Trophoblast cell (in vitro differentiated cells and primary cell): ENCODE measurements at regions not wholly inside any gene's neighbourhood (a gene's known extent, or its start where the extent isn't known, plus 50 kb on each side); places are given as distances from the start of the nearest gene placed in this dataset.
A peak's percentile ranks its signal among the peaks of the same experiment; 100 is the strongest.

Source experiments
- DNase-seq, 2 donors: peaks; one replicate each; pipeline ENCODE4 v3.0.0-alpha.2; 2016
- H2AFZ ChIP-seq: 2 replicates; pipeline ENCODE4 v1.6.1; 2013; ENCODE audit warnings: low read length, moderate library complexity, mild to moderate bottlenecking; ENCODE audit not compliant: insufficient read depth, poor library complexity
- H2AK5ac ChIP-seq: 2 replicates; pipeline ENCODE4 v1.6.1; 2013; ENCODE audit warnings: mild to moderate bottlenecking, low read length
- H2BK120ac ChIP-seq: 2 replicates; pipeline ENCODE4 v1.6.1; 2013; ENCODE audit warnings: low read length, mild to moderate bottlenecking, moderate library complexity; ENCODE audit not compliant: insufficient read depth, poor library complexity
- H2BK12ac ChIP-seq: 2 replicates; pipeline ENCODE4 v1.6.1; 2013; ENCODE audit warnings: mild to moderate bottlenecking, low read length, moderate library complexity
- H2BK5ac ChIP-seq: 2 replicates; pipeline ENCODE4 v1.6.1; 2013; ENCODE audit warnings: low read length, low read depth, moderate library complexity, mild to moderate bottlenecking; ENCODE audit not compliant: poor library complexity
- H3K14ac ChIP-seq: 2 replicates; pipeline ENCODE4 v1.6.1; 2013; ENCODE audit warnings: mild to moderate bottlenecking, low read length
- H3K18ac ChIP-seq: 2 replicates; pipeline ENCODE4 v1.6.1; 2013; ENCODE audit warnings: mild to moderate bottlenecking, low read length
- H3K23ac ChIP-seq: 2 replicates; pipeline ENCODE4 v1.6.1; 2013; ENCODE audit warnings: low read length
- H3K27ac ChIP-seq: 2 replicates; pipeline ENCODE4 v1.5.1; 2013; ENCODE audit warnings: low read depth, mild to moderate bottlenecking, inconsistent platforms, low read length, moderate library complexity
- H3K27me3 ChIP-seq: 2 replicates; pipeline ENCODE4 v1.6.1; 2013; ENCODE audit warnings: inconsistent platforms, mild to moderate bottlenecking, low read length, moderate library complexity; ENCODE audit not compliant: insufficient read depth
- H3K36me3 ChIP-seq, 2 experiments: 1 replicate in 1 of 2; 2 replicates in 1 of 2; pipeline ENCODE4 v1.6.1; 2013; ENCODE audit warnings: low read length in 2 of 2, mild to moderate bottlenecking in 2 of 2, moderate library complexity in 1 of 2; ENCODE audit not compliant: insufficient read depth in 2 of 2, control insufficient read depth in 1 of 2
- H3K4ac ChIP-seq: 2 replicates; pipeline ENCODE4 v1.6.1; 2013; ENCODE audit warnings: low read depth, mild to moderate bottlenecking, low read length, moderate library complexity
- H3K4me1 ChIP-seq, 2 experiments: 1 replicate in 1 of 2; 2 replicates in 1 of 2; pipeline ENCODE4 v1.6.1; 2013; ENCODE audit warnings: low read length in 2 of 2, mild to moderate bottlenecking in 2 of 2, moderate library complexity in 1 of 2; ENCODE audit not compliant: insufficient read depth in 2 of 2, control insufficient read depth in 1 of 2
- H3K4me2 ChIP-seq: 2 replicates; pipeline ENCODE4 v1.6.1; 2013; ENCODE audit warnings: inconsistent platforms, mild to moderate bottlenecking, low read length, moderate library complexity
- H3K4me3 ChIP-seq: 2 replicates; pipeline ENCODE4 v1.5.1; 2013; ENCODE audit warnings: mild to moderate bottlenecking, low read depth, low read length, inconsistent platforms
- H3K79me1 ChIP-seq: one replicate; pipeline ENCODE4 v1.6.1; 2013; ENCODE audit warnings: low read length
- H3K79me2 ChIP-seq: 2 replicates; pipeline ENCODE4 v1.6.1; 2013; ENCODE audit warnings: low read length, mild to moderate bottlenecking; ENCODE audit not compliant: control insufficient read depth, insufficient read depth, poor library complexity
- H3K9ac ChIP-seq: 2 replicates; pipeline ENCODE4 v1.6.1; 2013; ENCODE audit warnings: mild to moderate bottlenecking, low read length
- H3K9me3 ChIP-seq: 2 replicates; pipeline ENCODE4 v1.6.1; 2013; ENCODE audit warnings: low read depth, mild to moderate bottlenecking, control low read depth, inconsistent platforms, low read length; ENCODE audit not compliant: insufficient read depth
- H4K12ac ChIP-seq: 2 replicates; pipeline ENCODE4 v1.6.1; 2013; ENCODE audit warnings: low read depth, mild to moderate bottlenecking, low read length, moderate library complexity
- H4K8ac ChIP-seq: 2 replicates; pipeline ENCODE4 v1.6.1; 2013; ENCODE audit warnings: low read depth, mild to moderate bottlenecking, low read length, moderate library complexity
- H4K91ac ChIP-seq: one replicate; pipeline ENCODE4 v1.6.1; 2013; ENCODE audit warnings: low read depth, mild to moderate bottlenecking, low read length, moderate library complexity
- WGBS: extraction: QIAGEN DNeasy Blood & Tissue Kit; methylation state at CpG from one replicate; pipeline ENCODE4 v1.1.7; 2013; ENCODE audit warnings: missing lambda C conversion rate; ENCODE audit not compliant: insufficient read length, insufficient coverage; ENCODE audit errors: extremely low coverage; 5-methylcytosine and 5-hydroxymethylcytosine counted together

DNA sequence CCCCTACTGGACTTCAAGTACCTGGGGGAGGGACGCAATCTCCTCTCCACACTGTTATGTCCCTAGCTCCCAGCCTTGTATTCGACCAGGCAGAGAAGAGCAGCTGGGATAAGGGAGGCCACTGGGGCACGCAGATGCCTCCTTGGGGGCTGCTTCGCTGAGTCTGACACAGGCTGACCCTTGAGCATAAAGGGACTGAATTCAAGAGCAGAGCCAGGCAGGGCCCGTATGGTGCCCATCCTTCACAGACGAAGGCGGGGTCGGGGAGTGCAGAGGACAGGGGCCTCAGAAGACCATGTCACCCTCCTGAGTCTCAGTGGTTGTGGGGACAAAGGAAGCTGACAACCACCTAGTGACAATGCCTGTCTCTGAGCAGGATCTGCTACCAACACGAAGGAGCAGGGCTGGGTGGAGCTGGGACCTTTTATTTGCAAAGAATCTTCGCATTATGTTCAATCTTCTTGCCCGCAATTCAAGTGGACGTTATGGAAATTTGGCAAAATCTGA, 124.6 kb downstream of the TUBA3C start:
- Histone ChIP-seq H3K79me2 (no peaks in the 10 kb centered on the region), H2BK120ac (no peak overlapping the region)

DNA sequence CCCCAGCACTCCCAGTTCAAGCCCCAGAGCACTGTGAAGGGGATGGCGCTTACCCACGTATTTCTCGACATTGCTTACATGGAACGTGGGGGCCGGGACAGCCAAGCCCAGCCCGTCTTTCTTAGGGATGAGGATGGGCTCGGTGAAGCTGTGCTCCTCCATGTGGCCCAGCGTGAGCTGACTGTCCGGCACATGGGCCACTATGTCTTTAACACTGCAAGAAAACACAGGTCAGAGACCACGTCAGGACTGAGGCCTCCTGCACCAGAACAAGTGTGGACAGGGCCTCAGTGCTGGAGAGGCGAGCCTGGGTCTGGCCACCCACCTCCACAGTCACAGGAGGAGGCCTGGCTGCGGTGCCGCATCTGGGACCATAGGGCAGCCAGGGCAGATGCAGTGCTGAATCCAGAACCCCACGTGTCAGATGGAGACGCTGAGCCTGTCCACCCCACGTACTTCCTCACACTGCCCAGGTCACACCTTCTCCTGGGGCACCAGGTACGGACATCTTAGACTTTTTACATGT, 125.2 kb downstream of the TUBA3C start:
- no peak overlapping the region for H3K4me2 ChIP-seq
- H4K12ac ChIP-seq = no peak overlapping the region
- WGBS = no CpG with 5 or more reads among the region's 17 CpGs
- H3K27ac ChIP-seq = no peak overlapping the region
- no peak overlapping the region for H2BK12ac ChIP-seq
- no peak overlapping the region for H2BK120ac ChIP-seq
- H3K4ac ChIP-seq = no peak overlapping the region
- H3K9me3 ChIP-seq = peaks cover 89% of the 10 kb centered on the region
- no peak overlapping the region for H3K14ac ChIP-seq
- no peak overlapping the region for H2BK5ac ChIP-seq
- no peak overlapping the region for H3K9ac ChIP-seq
- no peaks in the 10 kb centered on the region for H3K27me3 ChIP-seq
- no peak for DNase-seq
- H3K36me3 ChIP-seq = peaks cover 0 to 2% of the 10 kb centered on the region in 2 experiments
- no peak overlapping the region for H4K8ac ChIP-seq
- no peak overlapping the region for H3K4me3 ChIP-seq
- H2AFZ ChIP-seq = no peak overlapping the region
- H3K18ac ChIP-seq = no peak overlapping the region
- H3K4me1 ChIP-seq = no peaks in the 10 kb centered on the region
- H3K79me2 ChIP-seq = no peaks in the 10 kb centered on the region
- no peak overlapping the region for H2AK5ac ChIP-seq
- no peak overlapping the region for H4K91ac ChIP-seq
- no peaks in the 10 kb centered on the region for H3K79me1 ChIP-seq
- H3K23ac ChIP-seq = no peak overlapping the region

More for the DNA sequence above, 124.6 kb downstream of the TUBA3C start:
- Histone ChIP-seq H3K4ac (no peak overlapping the region), H4K91ac (no peak overlapping the region), H4K12ac (no peak overlapping the region), H2BK5ac (no peak overlapping the region), H2BK12ac (no peak overlapping the region), H3K14ac (no peak overlapping the region), H3K4me1 (no peaks in the 10 kb centered on the region), H2AFZ (no peak overlapping the region), H3K27me3 (no peaks in the 10 kb centered on the region), H4K8ac (no peak overlapping the region), H2AK5ac (no peak overlapping the region), H3K36me3 (peaks cover 0 to under 1% of the 10 kb centered on the region in 2 experiments), H3K4me2 (no peak overlapping the region), H3K4me3 (no peak overlapping the region), H3K9ac (no peak overlapping the region), H3K9me3 (peaks cover 89% of the 10 kb centered on the region), H3K79me1 (no peaks in the 10 kb centered on the region), H3K27ac (no peak overlapping the region), H3K23ac (no peak overlapping the region), H3K18ac (no peak overlapping the region)
- DNase-seq = no peak
- WGBS = no CpG with 5 or more reads among the region's 12 CpGs

DNA sequence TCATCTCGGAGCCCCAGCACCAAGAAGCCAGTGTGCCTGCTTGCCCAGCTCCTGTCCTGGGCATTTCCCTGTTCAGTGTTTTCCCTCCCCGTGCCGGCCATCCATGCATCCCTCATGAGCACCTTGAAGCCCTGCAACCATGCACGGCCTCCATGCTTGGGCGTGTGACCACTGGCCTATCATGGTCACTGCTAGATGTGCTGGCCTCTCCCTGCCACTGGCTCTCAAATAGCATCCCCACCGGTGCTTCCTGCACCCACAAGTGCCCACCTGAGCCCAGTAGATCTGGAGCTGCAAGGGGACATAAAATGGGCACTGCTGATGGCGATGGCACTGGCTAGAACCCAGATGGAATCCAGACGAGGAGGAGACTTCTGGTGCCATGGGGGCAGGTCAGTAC, 126.0 kb downstream of the TUBA3C start:
- H3K23ac ChIP-seq = no peak overlapping the region
- DNase-seq = no peak
- no peaks in the 10 kb centered on the region for H3K79me1 ChIP-seq
- no peak overlapping the region for H2BK120ac ChIP-seq
- H2AFZ ChIP-seq = no peak overlapping the region
- no peaks in the 10 kb centered on the region for H3K27me3 ChIP-seq
- no peaks in the 10 kb centered on the region for H3K4me1 ChIP-seq
- H2AK5ac ChIP-seq = no peak overlapping the region
- no peak overlapping the region for H3K18ac ChIP-seq
- no peak overlapping the region for H4K12ac ChIP-seq
- no peaks in the 10 kb centered on the region for H3K79me2 ChIP-seq
- no CpG with 5 or more reads among the region's 8 CpGs for WGBS
- H3K4me2 ChIP-seq = no peak overlapping the region
- peak overlapping the region; percentile 58 for H3K4me3 ChIP-seq
- peaks cover 0 to 2% of the 10 kb centered on the region in 2 experiments for H3K36me3 ChIP-seq
- no peak overlapping the region for H3K14ac ChIP-seq
- H2BK5ac ChIP-seq = no peak overlapping the region
- no peak overlapping the region for H4K8ac ChIP-seq
- no peak overlapping the region for H3K27ac ChIP-seq
- H2BK12ac ChIP-seq = no peak overlapping the region
- no peak overlapping the region for H4K91ac ChIP-seq
- peaks cover 89% of the 10 kb centered on the region for H3K9me3 ChIP-seq
- no peak overlapping the region for H3K9ac ChIP-seq
- no peak overlapping the region for H3K4ac ChIP-seq

GRCh38 chr13:19053561-19053960, 128.1 kb downstream of the TUBA3C start:
- WGBS = no CpG with 5 or more reads among the region's 6 CpGs
- Histone ChIP-seq H3K18ac (no peak overlapping the region), H2BK5ac (no peak overlapping the region), H3K27me3 (no peaks in the 10 kb centered on the region), H3K4me1 (no peaks in the 10 kb centered on the region), H4K12ac (no peak overlapping the region), H3K4me2 (no peak overlapping the region), H3K14ac (no peak overlapping the region), H4K8ac (no peak overlapping the region), H2AK5ac (no peak overlapping the region), H2BK12ac (no peak overlapping the region), H2BK120ac (no peak overlapping the region), H3K9me3 (peaks cover 80% of the 10 kb centered on the region), H3K79me1 (no peaks in the 10 kb centered on the region), H3K27ac (no peak overlapping the region), H4K91ac (no peak overlapping the region), H2AFZ (no peak overlapping the region), H3K79me2 (no peaks in the 10 kb centered on the region), H3K4me3 (no peak overlapping the region), H3K36me3 (peaks cover 0 to 2% of the 10 kb centered on the region in 2 experiments), H3K23ac (no peak overlapping the region), H3K9ac (no peak overlapping the region), H3K4ac (no peak overlapping the region)
- DNase-seq = no peak
